Prostate gland (tissue), 2 donors: ENCODE measurements at regions not wholly inside any gene's neighbourhood (a gene's known extent, or its start where the extent isn't known, plus 50 kb on each side); places are given as distances from the start of the nearest gene placed in this dataset.

Experiments
- POLR2A ChIP-seq: fragments of 450-650 bp; IDR thresholded peaks from one replicate; pipeline ENCODE4 v1.6.1; 2016; ENCODE audit warnings: antibody characterized with exemption, mild to moderate bottlenecking
- POLR2AphosphoS5 ChIP-seq: sonication (generic); formaldehyde crosslinking; IDR thresholded peaks from one replicate; pipeline ENCODE4 v1.6.1; 2017; ENCODE audit warnings: antibody characterized with exemption
- TF ChIP-seq, protein P1 (sequence below), 4 experiments: fragments of 200-600 bp in 2 of 4; fragments of 450-650 bp in 2 of 4; sonication (generic) in 2 of 4; IDR thresholded peaks; 1 replicate in 3 of 4; 2 replicates in 1 of 4; pipeline ENCODE4 v1.5.1; 2016 to 2019; ENCODE audit warnings: antibody characterized with exemption in 4 of 4, mild to moderate bottlenecking in 2 of 4, moderate library complexity in 2 of 4

DNA sequence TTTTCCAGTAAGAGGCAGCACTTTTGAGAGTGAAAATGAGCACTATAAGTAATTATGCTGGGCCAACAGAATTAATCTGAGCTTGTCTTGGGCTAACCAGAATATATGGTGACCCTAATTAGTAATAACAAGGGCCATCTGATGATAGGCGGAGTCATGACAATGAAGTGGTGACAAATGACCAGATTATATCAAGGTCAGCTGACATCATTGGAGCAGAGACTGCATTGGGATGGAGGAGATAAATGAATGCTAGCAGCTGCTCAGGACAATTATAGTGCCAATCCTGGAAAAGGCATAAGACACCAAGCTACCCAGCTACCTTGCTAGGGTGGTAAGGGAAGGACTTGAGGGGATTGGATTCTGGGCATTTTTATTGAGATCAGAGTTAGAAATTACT is 1548.7 kb downstream of the RPA4 start:
- TF ChIP-seq, protein P1, sequence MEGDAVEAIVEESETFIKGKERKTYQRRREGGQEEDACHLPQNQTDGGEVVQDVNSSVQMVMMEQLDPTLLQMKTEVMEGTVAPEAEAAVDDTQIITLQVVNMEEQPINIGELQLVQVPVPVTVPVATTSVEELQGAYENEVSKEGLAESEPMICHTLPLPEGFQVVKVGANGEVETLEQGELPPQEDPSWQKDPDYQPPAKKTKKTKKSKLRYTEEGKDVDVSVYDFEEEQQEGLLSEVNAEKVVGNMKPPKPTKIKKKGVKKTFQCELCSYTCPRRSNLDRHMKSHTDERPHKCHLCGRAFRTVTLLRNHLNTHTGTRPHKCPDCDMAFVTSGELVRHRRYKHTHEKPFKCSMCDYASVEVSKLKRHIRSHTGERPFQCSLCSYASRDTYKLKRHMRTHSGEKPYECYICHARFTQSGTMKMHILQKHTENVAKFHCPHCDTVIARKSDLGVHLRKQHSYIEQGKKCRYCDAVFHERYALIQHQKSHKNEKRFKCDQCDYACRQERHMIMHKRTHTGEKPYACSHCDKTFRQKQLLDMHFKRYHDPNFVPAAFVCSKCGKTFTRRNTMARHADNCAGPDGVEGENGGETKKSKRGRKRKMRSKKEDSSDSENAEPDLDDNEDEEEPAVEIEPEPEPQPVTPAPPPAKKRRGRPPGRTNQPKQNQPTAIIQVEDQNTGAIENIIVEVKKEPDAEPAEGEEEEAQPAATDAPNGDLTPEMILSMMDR (IDR thresholded peaks at IDR 0.05): no peak
- TF ChIP-seq POLR2A (no peak), POLR2AphosphoS5 (no peak)
